ENCODE measurements at regions not wholly inside any gene's neighbourhood (a gene's known extent, or its start where the extent isn't known, plus 50 kb on each side); places are given as distances from the start of the nearest gene placed in this dataset.

GRCh38 chr14:22476887-22477286 is 112.1 kb downstream of the DAD1 start:
- DNase-seq, result no peak

GRCh38 chr14:22476005-22476751 is 112.8 kb downstream of the DAD1 start:
- DNase-seq, result no peak

- DNase-seq, result no peak
These were observed 113.6 kb downstream of the DAD1 start for GRCh38 chr14:22475381-22475780.

- no peak for DNase-seq
These were observed 114.2 kb downstream of the DAD1 start for GRCh38 chr14:22474730-22475351.

GRCh38 chr14:22472935-22473854 is 115.8 kb downstream of the DAD1 start:
- no peak for DNase-seq

- no peak for DNase-seq
These were observed 116.6 kb downstream of the DAD1 start for GRCh38 chr14:22472466-22472865.

GRCh38 chr14:22471545-22472121 is 117.4 kb downstream of the DAD1 start:
- no peak for DNase-seq

- no peak for DNase-seq
These were observed 119.3 kb downstream of the DAD1 start for GRCh38 chr14:22469538-22470303.

- DNase-seq, result no peak
These were observed 120.2 kb downstream of the DAD1 start for GRCh38 chr14:22468830-22469229.

GRCh38 chr14:22466491-22466890 is 122.5 kb downstream of the DAD1 start:
- DNase-seq, result no peak

GRCh38 chr14:22465201-22465840 is 123.7 kb downstream of the DAD1 start:
- DNase-seq, result no peak

- no peak for DNase-seq
These were observed 124.4 kb downstream of the DAD1 start for GRCh38 chr14:22464422-22465142.

- DNase-seq, result no peak
These were observed 125.3 kb downstream of the DAD1 start for GRCh38 chr14:22463763-22464173.

- no peak for DNase-seq
These were observed 126.1 kb downstream of the DAD1 start for GRCh38 chr14:22462923-22463322.

- no peak for DNase-seq
These were observed 128.4 kb downstream of the DAD1 start for GRCh38 chr14:22460461-22461195.

- no peak for DNase-seq
These were observed 130.3 kb downstream of the DAD1 start for GRCh38 chr14:22458737-22459136.

- DNase-seq, result no peak
These were observed 131.9 kb downstream of the DAD1 start for GRCh38 chr14:22456998-22457594.

- DNase-seq, result no peak
These were observed 132.6 kb downstream of the DAD1 start for GRCh38 chr14:22456421-22456820.

GRCh38 chr14:22452330-22452729 is 136.7 kb downstream of the DAD1 start:
- DNase-seq, result no peak

GRCh38 chr14:22450266-22450665 is 138.8 kb downstream of the DAD1 start:
- no peak for DNase-seq

Measured in T-helper 1 cell (primary cell).